NCI-H1930 (cell line): ENCODE measurements at regions not wholly inside any gene's neighbourhood (a gene's known extent, or its start where the extent isn't known, plus 50 kb on each side); places are given as distances from the start of the nearest gene placed in this dataset.
"Not testable (repeated sequence)": the region's sequence is repeated elsewhere in the genome, so short reads cannot be mapped to it uniquely, and the experiment has no call there.

Experiments used
- DNase-seq, 2 experiments: peaks; one replicate each; lab custom pipeline; 2025; lab: John Stamatoyannopoulos, UW

DNA sequence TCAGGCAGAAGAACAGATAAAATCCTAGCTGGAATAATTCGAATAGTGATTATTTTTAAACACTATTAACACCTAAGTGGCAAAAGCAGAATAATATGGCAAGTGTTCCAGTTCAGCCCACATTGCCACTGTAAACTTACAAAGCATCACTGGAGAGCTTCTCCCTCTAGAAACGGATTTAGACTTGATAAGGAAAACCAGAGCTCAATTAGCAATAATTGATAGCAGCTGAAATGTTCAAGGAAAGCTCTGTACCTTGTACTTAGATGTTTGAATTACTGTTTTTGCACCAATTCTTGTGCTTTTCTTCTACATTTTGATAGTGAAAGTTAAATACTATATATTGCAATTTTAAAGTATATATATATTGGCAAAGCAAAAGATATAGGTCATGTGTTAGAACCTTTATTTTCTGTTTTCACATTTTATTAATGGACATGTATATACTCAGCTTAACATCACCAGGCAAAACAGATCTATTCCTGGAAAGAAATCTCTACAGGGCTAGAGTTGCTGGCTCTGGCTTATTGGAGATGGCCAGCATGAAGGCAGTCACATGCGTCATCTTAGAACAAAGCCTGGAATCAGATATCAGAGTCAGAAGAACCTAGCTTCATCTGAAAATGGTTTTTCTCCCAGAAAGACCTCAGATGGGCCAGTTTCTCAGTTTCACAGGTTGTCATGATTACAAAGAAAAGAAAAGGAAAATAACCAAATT, 149.1 kb upstream of the CTAGE1 start:
- DNase-seq = no peak

DNA sequence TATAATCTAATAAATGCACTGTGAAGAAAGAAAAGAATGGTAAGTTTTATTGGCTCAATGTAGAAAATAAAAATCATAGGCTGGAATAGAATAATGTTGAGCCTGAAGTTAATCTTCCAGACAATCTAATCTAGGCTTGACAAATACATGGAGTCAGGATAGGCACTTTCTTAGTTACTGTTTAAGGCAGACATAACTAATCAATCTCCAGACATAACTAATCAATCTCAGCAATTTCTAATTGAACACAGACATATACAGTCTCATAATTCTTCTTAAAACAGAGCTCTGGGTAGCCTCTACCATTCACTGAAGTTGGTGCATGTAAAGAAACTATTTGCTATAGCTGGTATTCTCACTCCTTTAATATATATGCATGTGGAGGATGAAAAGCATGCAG, 150.1 kb upstream of the CTAGE1 start:
- DNase-seq = no peak

DNA sequence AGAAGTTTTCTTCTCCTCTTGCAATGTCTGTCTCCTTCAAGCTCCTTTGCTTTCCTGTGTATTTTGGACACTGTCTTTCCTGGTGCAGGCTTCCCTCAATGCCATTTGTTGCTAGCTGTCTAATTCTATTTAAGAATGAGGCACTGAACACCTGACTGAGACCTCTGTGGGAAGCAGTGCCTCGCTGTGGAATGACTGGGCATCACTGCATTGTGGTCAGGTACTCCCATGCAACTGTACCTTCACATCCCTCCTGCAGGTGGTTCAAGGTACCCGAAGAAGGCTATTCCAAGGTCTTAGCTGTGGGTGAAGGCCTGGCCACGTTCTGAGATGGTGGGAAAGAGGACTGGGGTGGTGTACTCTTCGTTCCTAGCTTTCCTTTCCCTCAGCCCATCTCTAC, 152.8 kb upstream of the CTAGE1 start:
- DNase-seq = no peak

DNA sequence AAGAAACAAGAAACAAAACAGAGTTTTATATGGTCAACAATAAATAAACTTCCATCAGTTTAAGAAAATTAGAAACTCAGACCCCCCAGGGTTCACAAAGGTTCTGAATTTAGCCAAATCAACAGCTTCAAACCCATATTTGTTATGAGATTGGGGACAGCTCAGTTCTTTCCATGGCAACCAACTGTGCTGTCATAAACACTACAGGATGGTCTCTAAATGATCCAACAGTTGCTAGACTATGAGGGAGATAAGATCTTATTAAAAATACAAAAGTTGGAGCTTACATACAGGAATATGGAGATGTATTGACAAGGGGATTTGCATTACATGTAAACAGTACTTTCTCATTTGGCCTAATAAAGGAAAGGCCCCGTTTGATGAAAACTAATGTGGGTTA, 154.6 kb upstream of the CTAGE1 start:
- no peak for DNase-seq

DNA sequence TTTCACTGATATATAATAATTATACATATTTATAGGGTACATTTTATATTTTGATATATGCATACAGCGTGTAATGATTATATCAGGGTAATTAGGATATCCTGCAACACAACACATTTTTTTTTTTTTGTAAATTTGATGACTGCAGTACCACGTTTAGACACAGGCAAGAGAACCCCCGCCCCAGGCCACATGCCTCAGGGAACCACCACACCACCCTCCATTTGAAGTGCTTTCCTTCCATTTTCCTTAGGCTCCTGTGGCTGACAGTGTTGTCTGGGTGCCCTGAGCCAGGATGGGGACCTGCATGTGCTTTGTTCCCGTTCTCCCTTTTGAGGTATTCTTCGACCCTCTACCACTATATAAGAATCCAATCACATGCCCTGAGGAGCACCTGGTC, 161.6 kb upstream of the CTAGE1 start:
- DNase-seq = no peak

DNA sequence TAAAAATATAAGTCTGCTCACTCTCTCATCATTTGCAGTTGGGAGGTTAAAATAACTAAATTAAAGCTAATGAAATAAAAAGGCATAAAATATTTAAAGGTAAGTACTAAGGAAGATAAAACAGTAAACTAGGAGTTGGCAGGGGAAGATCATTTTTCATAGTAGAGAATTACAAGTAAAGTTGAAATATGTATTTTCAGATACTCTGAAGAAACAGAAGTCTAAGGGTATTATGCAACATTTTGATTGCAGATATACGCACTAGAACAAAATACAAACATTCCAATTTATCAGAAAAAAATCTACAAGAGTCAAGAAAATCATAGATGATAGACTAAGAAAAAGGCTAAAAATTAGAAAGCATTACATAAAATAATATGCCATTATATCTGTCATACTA, 167.6 kb upstream of the CTAGE1 start:
- no peak for DNase-seq

DNA sequence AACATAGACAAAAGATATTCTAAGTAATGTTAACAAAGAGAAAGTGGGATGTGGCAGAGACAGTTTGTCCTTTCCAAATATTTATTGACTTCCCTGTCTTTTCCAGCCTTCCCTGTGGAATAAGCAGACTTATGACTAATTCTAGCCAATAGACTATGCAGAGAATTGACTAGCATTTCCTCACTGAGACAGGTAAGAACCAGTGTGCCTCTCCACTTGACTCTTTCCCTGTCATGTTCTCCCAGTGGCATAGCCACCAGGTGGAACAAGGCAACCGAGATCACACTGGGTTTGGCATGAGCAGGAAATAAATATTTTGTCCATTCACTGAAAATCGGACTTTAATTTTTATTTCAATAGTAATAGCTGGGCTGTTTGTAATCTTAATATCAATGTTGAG, 168.1 kb upstream of the CTAGE1 start:
- DNase-seq = no peak

DNA sequence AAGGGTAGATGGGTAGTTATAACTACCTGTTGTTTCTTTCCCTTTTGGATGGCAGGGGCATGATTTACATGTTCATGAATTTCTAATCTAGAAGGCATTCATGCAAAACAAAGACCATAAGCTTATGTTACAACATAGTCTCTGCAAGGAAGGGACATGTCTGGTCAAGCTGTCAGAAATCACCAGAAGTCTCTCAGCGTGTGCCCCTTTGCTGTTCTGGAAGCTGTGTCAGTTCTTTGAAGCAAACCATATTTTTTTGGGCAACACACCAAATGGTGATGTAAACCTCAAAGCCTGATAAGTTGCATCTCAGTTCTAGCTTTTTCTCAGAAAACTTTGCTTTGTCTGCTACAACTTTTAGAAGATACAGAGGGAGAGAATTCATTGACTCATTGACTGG, 173.5 kb upstream of the CTAGE1 start:
- DNase-seq = no peak

DNA sequence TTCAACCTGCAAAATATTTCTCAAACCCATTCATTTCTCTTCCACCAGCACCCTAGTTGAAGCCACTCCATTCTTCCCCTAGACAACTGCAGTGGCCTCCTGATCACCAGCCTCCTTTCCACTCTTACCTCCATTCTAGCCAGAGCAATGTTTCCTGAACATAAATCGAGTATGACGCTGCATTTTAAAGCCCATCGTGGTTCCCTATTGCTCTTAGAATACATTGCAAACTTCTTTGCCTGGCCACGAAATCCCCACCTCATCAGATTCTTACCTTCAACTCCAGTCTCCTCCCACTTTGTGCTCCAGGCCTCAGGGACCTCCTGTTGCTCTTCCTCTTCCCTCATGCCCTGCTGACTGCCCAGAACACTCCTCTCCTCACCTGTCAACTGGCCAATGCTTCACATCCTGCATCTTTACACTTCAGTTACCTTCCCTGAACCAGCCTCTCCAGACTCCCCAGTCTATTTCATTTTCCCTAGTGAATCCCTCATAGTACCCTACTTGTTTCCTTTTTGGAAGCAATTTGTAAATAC, 176.5 kb upstream of the CTAGE1 start:
- DNase-seq = no peak

DNA sequence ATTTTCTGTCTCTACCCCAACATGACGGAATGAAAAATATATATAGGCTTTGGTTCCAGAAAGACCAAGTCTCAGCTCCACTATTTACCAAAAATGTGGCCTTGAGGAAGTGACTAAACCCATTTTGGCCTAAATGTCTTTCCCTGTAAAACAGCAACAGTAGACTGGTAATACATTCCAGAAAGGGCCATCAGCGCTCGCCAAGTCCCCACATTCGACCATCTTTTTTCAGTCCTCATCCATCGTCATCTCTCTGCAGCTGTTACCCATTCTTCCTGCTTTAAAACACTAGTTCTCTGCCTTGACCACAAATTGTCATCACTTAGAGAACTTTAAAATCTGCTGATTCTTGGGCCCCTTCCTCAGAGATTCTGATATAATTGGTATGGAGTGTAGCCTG, 183.8 kb upstream of the CTAGE1 start:
- no peak for DNase-seq

DNA sequence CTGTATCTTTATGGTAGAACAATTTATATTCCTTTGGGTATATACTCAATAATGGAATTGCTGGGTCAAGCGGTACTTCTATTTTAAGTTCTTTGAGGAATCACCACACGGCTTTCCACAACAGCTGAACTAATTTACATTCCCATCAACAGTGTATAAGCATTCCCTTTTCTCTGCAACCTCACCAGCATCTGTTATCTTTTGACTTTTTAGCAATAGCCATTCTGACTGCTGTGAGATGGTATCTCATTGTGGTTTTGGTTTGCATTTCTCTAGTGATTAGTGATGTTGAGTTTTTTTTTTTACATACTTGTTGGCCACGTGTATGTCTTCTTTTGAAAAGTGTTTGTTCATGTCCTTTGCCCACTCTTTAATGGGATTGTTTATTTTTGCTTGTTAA, 184.7 kb upstream of the CTAGE1 start:
- not testable (repeated sequence) for DNase-seq

DNA sequence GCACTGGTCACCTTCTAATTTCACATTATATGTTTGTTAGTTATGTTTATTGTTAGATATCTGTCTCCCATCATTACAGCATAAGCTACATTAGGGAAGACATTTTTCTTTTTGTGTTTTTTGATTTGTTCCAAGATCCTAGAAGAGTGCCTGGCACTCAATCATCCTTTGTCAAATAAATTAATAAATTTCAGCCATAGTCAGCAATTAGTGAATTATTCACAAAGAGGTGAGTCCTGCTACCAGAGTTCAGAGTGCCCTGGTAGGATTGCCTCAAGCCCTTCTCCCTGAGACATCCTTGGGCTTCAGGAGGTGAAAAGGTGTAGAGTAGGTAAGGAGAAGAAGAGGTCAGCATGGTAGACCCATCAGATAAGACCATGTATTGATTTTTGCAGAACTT, 186.2 kb upstream of the CTAGE1 start:
- no peak for DNase-seq

DNA sequence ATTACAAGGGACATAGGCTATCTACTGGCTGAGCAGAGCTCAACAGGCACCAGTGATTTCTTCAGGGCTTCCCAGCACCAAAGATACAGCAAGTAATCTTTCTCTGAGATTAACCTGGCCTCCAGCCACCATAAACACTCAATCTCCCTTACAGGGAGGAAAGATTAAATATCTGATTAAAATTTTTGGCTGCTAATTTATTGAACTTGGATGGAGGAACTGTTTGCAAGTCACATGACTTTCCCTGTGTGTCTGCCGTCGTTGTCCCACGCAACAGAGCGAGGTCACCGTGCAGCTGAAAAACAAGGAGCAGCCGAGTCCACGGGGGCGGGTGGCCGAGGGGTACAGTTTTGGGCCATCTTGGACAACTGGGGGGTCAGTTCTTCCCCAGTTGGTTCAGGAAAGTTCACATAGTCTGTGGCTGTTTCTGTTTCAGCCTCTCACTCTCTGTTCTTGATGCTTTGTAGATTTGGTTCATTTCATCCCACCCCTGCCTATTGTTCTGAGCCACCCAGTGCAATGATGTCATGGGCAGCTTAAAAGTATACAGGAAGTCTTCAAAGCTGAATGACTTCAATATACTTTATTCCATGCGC, 186.8 kb upstream of the CTAGE1 start:
- no peak for DNase-seq

DNA sequence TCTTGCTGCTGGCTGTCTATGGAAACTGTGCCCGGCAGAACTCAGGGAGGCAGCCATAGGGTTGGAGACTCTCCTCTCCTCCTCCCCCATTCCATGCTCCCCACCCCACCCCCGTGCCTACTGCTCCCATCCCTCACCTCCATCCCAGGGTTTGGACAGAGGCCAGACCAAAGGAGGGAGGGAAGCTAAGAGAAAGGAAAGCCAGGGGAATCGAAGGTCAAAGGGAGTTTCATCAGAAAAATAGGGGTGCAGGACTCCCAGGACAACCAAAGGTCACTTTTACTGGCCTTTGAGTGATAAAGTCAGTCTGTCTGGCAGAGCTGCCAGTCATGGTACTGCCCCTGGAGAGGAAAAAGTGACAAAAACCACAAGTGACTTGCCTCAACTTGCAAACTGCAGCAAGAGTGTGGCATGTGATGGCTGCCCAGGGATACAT, 187.3 kb upstream of the CTAGE1 start:
- DNase-seq = no peak

DNA sequence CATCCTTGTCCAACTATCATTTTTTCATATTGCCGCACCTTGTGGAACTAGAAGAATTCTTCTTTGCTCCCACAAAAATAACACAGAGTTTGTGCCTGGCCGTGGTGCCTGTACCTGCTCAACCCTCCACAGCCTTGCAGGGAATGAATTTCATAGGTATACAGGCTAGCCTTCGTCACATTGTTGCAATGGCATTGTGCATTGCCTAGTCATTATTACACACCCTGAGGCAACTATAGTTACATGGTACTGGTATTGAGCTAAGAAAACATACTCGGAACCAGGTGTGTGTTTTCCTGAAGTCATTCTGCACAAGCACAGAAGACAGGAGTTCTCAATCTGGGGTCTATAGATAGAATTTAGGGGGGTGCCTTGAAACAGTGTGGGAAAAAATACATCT, 188.0 kb upstream of the CTAGE1 start:
- DNase-seq = no peak

DNA sequence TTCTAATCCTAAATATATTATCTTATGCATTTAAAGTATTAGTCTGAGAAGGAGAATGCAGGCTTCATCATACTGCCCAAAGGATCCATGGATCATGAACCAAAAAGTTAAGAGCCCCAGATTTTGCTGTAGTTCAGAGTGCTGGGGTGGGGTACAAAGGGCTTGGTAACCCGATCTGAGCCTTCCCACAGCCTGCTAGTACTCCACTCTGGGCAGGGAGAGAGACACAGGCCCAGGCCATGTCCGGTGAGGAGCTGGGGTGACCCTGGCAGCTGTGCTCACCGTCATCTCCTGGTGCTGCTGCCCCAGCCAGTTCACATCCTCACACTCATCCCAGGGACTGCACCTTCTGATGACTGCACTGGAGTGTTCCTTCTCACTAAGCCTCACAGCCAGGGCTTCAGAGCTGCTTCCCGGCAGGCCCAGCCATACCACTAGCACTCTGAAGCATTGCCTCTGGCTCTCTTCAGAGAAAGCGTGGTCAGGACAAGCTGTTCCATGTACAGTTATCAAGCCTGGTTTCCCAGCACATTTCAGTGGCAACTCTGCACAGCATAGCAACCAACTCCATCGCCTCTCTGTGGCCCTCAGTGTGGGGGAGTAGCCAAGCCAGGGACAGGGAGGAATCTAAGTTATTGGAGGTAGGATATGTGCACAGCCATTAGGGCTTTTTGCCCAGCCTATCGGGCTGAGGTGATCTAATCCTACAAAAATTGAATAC, 189.0 kb upstream of the CTAGE1 start:
- DNase-seq = no peak

DNA sequence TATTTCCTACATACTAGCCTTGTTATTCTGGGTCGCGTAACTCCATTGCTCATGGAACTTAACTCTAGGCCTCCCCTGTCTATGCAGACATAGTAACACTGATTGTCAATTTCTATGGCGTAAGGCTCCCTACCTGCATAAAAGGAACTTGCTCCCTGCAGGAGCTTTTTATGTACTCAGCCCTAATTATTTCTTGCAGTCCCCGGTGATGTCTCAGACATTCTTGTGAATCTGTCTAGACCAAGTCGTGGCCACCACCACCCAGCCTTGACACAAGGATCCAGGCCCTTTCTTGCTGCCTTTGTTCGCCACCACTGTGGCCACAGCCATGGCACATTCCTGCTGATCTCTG, 189.5 kb upstream of the CTAGE1 start:
- DNase-seq = no peak

DNA sequence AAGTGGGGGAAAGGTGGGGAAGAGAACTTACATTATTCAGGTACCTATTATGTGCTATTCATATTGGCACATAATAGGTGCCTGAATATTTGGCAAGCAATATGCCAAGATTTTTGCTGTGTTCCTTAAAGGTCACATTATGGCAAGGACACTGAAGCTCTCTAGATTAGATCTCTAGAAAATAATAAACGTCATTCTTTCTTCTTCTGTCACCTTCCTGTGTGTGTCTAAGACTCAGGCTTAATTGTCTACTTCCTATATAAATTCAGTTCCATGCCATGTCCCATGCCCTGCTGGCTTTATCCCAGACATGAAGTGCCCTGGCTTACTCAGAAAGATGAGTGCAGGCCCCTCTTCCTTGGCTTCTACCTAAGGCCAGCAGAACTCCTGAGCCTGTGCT, 191.1 kb upstream of the CTAGE1 start:
- no peak for DNase-seq

DNA sequence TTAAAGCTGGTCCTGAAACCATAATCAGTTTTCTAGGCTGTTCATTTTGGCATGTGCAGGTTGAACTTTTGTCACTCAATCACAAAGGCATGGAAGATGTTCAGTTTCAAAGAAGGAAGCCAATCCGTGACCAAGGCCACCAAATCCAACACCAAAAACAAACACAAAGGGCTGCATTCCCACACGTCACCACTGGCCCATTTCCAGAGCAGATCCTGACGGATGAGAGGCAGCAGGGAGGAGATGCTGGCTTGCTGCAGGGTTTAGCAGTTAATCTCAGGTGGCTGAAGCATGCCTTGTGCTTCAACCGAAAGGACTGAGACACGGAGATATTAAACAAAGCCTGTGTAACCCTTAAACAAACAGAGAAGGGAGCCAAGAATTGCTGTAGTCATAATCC, 191.9 kb upstream of the CTAGE1 start:
- no peak for DNase-seq

DNA sequence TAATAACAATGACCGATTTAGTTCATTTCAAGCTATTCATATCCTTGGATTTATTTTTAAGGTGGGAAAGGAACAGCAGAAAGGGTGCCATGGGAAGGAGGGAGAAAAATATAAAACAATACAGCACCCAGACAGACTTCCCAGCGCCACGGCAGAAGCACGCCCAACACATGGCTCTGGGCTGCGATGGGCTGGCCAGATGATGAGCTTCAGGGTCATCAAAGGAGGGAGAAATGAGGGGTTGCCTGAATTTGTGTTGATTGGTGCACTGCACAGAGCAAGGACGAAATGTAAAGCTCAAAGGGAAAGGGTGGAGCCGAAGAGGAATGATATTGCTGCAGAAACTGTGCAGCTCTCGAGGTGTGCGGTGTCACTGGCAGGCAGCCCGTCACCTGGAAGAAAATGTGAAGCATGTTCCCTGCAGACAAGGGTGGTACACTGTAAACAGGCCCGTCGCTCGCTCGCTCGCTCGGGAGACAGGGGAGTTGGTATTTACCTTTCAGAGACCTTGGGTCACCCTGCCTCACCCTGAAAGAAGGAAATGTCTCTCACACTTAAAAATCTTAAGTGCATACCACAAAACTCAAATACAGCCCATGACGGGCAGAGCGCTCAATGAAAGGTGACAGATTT, 195.5 kb upstream of the CTAGE1 start:
- DNase-seq = no peak

DNA sequence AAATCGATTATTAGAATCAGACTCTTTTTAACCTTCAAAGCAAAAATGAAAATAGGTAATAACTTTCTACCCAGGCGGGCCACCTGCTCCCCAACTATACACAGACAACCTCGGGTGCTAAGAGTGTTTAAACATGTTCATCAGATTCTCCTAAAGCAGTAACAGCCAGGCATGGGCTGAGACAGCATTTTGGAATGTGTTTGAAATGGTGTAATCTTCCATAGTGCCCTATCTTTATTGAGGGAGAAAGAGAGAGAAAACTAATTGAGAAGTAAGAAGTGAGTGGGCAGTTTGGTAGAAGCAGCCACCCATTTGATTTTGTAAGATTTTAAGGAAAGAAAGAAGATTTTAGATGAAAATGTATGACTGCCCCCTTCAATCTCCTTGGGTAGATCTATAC, 196.1 kb upstream of the CTAGE1 start:
- DNase-seq = no peak

DNA sequence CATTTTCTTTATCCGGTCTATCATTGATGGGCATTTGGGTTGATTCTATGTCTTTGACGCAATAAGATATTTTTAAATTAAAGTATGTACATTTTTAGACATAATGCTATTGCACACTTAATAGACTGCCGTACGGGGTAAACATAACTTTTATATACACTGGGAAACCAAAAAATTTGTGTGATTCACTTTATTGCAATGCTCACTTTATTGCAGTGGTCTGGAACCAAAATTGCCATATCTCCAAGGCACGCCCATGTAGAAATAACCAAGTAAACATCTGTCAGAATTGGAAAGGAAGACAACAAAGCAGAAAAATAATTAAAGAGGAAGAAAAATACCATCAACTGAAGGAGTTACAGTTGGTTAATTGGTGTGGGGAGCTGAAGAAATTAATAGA, 205.8 kb upstream of the CTAGE1 start:
- DNase-seq = no peak

DNA sequence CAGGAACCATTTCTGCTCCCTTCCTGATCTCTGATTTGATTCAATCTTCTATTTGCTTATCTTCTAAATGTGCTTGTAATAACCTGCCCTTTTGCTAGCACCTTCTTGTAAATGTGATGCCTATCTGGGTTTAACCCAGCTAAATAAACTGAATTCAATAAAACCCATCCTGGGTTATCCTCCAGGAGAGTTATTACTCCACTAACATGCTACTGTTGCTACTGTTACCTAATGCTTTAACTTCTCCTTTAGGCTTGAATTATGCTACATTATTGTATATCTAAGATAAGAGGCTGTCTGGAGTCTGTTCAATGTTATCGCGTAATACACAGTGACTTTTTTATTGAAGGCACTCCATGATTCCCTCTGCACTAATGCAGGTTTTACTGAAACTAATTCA, 206.5 kb upstream of the CTAGE1 start:
- no peak for DNase-seq
